GM23248 (cell line): ENCODE measurements at regions not wholly inside any gene's neighbourhood (a gene's known extent, or its start where the extent isn't known, plus 50 kb on each side); places are given as distances from the start of the nearest gene placed in this dataset.

Experiments
- EZH2 ChIP-seq: fragments of 200-600 bp; sonication (generic); IDR thresholded peaks from 2 replicates; pipeline ENCODE4 v1.6.1; 2018; ENCODE audit warnings: antibody characterized with exemption, mild to moderate bottlenecking; ENCODE audit not compliant: insufficient read depth, poor library complexity, severe bottlenecking
- EZH2phosphoT487 ChIP-seq: fragments of 200-600 bp; sonication (generic); IDR thresholded peaks from 2 replicates; pipeline ENCODE4 v1.6.1; 2018; ENCODE audit warnings: antibody characterized with exemption, moderate library complexity, mild to moderate bottlenecking, low read depth; ENCODE audit not compliant: insufficient read depth

DNA sequence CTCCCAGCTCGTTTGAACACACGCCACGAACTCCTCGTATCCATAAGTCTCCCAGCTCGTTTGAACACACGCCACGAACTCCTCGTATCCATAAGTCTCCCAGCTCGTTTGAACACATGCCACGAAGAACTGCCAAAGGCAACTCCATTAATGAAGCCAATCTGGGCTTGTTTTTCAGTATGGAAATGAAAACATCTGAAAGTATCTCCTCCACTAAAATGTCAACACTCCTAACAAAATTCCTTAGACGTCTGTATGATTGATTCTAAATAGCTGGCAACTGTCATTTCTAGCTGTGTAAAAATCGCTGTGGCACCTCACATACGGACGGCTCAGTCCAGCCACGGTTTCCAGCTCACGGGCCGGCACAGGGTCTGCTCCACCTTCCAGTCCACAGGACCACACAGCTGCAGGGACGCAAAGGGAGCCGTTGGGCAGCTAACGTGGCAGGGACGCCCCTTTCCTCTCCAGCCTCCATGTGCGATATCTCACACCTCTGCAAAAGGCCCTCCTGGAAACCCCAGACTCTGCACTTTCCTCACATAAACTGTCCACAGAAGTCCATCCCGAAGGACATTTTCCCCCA lies 67.1 kb upstream of the METRNL start:
- no peak for TF ChIP-seq EZH2
- no peak for TF ChIP-seq EZH2phosphoT487
